Skeletal muscle cell (primary cell): ENCODE measurements at regions not wholly inside any gene's neighbourhood (a gene's known extent, or its start where the extent isn't known, plus 50 kb on each side); places are given as distances from the start of the nearest gene placed in this dataset.

Experiments used
- DNase-seq: peaks from one replicate; pipeline ENCODE4 v3.0.0-alpha.2; 2010; ENCODE audit warnings: low read depth
- H3K4me3 ChIP-seq: 2 replicates; pipeline ENCODE4 v1.5.1; 2011; ENCODE audit warnings: low read depth, mild to moderate bottlenecking, control low read depth, low read length, moderate library complexity

- no peak overlapping the region for H3K4me3 ChIP-seq
- no peak for DNase-seq
These were observed 55.7 kb upstream of the OR5AN1 start for GRCh38 chr11:59302991-59303390.

GRCh38 chr11:59295435-59295834, 63.3 kb upstream of the OR5AN1 start:
- no peak for DNase-seq
- no peak overlapping the region for H3K4me3 ChIP-seq

GRCh38 chr11:59292611-59293010, 66.1 kb upstream of the OR5AN1 start:
- no peak overlapping the region for H3K4me3 ChIP-seq
- DNase-seq: no peak

GRCh38 chr11:59291228-59291627, 67.5 kb upstream of the OR5AN1 start:
- no peak overlapping the region for H3K4me3 ChIP-seq
- DNase-seq: no peak

- DNase-seq: no peak
- H3K4me3 ChIP-seq: no peak overlapping the region
These were observed 69.1 kb upstream of the OR5AN1 start for GRCh38 chr11:59289356-59290181.

- no peak overlapping the region for H3K4me3 ChIP-seq
- no peak for DNase-seq
These were observed 72.9 kb upstream of the OR5AN1 start for GRCh38 chr11:59285716-59286260.

GRCh38 chr11:59284773-59285129, 72.0 kb upstream of the MPEG1 start:
- DNase-seq: no peak
- no peak overlapping the region for H3K4me3 ChIP-seq

GRCh38 chr11:59283825-59284772, 71.4 kb upstream of the MPEG1 start:
- DNase-seq: peak; percentile 3
- no peak overlapping the region for H3K4me3 ChIP-seq

- DNase-seq: no peak
- no peak overlapping the region for H3K4me3 ChIP-seq
These were observed 70.6 kb upstream of the MPEG1 start for GRCh38 chr11:59283311-59283710.

GRCh38 chr11:59281177-59281576, 68.5 kb upstream of the MPEG1 start:
- no peak for DNase-seq
- no peak overlapping the region for H3K4me3 ChIP-seq

GRCh38 chr11:59273373-59273841, 60.7 kb upstream of the MPEG1 start:
- no peak overlapping the region for H3K4me3 ChIP-seq
- DNase-seq: no peak

- DNase-seq: no peak
These were observed 60.1 kb upstream of the MPEG1 start for GRCh38 chr11:59272771-59273372.

GRCh38 chr11:59271811-59272327, 59.1 kb upstream of the MPEG1 start:
- no peak for DNase-seq
- H3K4me3 ChIP-seq: no peak overlapping the region

More at GRCh38 chr11:59272771-59273372, 60.1 kb upstream of the MPEG1 start:
- no peak overlapping the region for H3K4me3 ChIP-seq

GRCh38 chr11:59271247-59271755, 58.6 kb upstream of the MPEG1 start:
- no peak for DNase-seq
- H3K4me3 ChIP-seq: no peak overlapping the region

- H3K4me3 ChIP-seq: no peak overlapping the region
- DNase-seq: no peak
These were observed 55.2 kb upstream of the MPEG1 start for GRCh38 chr11:59267736-59268475.

- H3K4me3 ChIP-seq: no peak overlapping the region
- no peak for DNase-seq
These were observed 54.5 kb upstream of the MPEG1 start for GRCh38 chr11:59267196-59267595.

GRCh38 chr11:59266491-59266890, 53.8 kb upstream of the MPEG1 start:
- no peak overlapping the region for H3K4me3 ChIP-seq
- no peak for DNase-seq

- no peak for DNase-seq
- no peak overlapping the region for H3K4me3 ChIP-seq
These were observed 53.0 kb upstream of the MPEG1 start for GRCh38 chr11:59265735-59266134.

- H3K4me3 ChIP-seq: no peak overlapping the region
- no peak for DNase-seq
These were observed 52.0 kb upstream of the MPEG1 start for GRCh38 chr11:59264736-59265135.
